ENCODE measurements at regions not wholly inside any gene's neighbourhood (a gene's known extent, or its start where the extent isn't known, plus 50 kb on each side); places are given as distances from the start of the nearest gene placed in this dataset.

DNA sequence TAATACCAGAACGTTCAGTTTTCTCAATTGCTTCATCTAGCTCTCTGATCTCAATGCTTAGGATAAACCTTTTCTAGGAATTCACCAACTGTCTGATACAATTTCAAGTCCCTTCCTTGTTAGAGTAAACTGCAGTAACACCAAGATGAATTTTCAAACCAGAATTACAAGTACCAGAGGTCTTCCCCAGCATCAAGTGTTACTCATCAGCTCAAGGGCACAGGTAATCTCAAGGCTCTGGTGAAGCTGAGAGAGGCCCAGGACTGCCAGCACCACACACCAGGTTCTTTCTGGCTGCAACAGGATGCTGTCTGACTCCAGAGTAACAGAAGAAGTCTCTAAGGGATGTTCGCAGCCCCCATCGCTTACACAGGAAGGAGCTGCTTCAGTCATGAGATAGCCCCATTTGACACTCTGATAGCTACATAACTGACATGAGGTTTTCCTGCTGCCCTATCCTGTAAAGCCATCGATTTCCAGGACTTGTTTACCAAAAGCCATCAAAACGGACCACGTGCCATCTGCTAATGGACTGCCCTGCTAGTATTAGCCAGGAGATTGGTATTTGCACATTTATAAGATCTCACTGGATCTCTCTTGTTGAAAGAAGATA lies 549.4 kb downstream of the UTRN start:
- no peak for DNase-seq (ENCODE audit: low read depth)

GRCh38 chr6:144835322-144835973 lies 550.3 kb downstream of the UTRN start:
- no peak for DNase-seq (ENCODE audit: low read depth)

DNA sequence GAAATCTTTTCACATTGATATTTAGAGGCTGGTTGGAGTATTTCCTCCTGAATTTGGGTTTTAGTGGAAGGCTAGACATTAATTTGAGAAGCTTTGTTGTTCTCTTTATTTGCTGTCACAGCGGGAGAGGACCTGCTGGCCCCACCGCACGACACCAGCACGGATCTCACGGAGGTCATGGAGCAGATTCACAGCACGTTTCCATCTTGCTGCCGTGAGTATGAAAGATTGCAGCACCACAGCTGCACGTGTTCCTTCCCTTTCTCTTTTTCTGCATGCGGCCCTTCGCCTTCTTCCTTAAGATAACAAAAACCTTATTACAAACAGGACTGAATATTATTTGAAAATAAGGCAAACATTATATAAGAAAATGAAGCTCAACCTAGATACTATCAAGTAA lies 555.5 kb downstream of the UTRN start:
- no peak for DNase-seq (ENCODE audit: low read depth)

DNA sequence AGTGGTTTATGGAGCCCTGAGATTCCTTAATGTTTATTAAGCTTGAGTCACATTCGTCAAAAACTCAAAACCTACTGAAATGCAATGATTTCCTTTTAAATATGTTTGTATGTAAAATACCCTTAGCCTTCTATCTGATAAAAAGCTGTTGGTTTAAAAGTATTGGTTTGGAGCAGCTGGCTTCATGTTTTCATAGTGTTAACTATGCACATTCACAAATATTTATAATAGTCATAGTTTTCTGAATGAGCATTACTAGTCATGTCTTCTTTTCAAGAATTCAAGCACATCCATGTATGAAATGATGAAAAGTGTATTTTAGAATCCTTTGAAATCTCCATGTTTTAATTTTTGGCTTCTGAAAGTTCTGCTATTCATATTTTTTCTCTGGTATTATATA lies 558.6 kb downstream of the UTRN start:
- no peak for DNase-seq (ENCODE audit: low read depth)

DNA sequence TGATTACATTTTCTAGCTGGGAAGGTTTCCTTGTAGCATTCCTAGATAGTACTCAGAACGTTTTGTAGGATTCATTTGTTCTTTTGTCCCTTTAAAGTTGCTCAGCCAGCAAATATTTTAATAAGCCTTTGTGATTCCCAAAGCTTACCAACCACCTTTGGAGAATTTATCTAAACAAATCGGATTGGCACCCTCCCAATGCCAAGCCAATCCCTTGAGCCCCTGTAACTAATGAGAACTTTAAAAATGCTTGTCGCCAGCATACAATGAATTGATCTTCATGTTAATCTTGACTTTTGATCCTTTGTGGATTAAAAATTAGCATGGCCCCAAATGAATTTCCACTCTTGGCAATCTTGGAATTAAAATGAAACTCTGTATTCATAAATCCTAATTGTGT lies 559.5 kb downstream of the UTRN start:
- no peak for DNase-seq (ENCODE audit: low read depth)

- DNase-seq (ENCODE audit: low read depth): no peak
These were observed 560.1 kb downstream of the UTRN start for GRCh38 chr6:144845186-144845585.

DNA sequence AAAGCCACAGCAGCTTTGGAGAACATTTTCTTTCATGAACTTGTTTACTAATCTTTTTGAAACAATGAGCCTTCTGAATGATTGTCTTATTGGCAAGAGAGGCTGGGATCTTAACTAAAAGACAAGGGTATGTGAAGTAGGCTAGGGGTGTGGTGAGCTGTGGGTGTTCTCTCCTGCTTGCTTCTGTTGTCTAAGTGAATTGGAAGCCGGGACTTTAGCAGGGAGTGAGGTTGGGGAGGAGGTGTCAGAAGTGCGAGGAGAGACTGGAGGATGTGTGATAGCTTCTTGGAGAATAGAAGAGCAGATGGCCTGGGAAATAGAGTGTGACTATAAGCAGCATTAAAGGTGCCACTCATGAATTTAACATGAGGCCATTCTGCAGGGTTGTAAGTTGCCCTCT lies 562.8 kb downstream of the UTRN start:
- DNase-seq (ENCODE audit: low read depth): no peak

DNA sequence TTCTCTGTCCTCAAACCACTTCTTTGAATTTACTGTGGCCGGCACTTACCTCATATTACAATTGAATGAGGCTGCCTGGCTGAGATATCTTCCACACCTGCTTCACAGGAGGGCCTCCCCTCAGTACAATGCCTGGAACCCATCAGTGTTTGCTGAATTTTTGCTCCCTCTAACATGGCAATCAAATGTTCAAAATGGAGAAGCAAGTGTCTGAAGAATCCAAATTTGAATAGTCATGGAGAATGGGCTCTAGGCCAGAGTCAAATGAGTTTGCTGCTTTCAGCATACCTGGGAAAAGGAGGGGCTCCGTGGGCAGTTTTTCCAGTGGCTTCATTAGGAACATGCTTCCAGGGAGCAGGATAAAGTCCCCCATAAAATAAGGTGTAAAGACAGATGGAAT lies 564.8 kb downstream of the UTRN start:
- no peak for DNase-seq (ENCODE audit: low read depth)

DNA sequence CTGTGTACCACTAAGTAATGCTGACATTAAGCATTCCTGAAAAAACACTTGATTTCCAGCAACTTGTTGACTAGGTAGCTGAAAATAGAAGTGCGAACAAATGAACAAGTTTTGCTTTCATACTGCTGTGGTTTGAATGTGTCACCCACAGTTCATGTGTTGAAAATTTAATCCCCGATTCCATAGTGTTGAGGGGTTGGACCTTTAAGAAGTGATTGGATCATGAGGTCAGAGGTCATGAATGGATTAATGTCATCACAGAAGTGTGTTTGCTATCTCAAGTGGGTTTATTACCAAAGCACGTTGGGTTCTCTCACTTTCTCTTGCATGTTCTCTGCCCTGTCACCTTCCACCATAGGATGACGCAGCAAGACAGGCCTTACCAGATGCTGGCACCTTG lies 568.5 kb downstream of the UTRN start:
- DNase-seq (ENCODE audit: low read depth): no peak

- no peak for DNase-seq (ENCODE audit: low read depth)
These were observed 569.5 kb downstream of the UTRN start for GRCh38 chr6:144854654-144855053.

GRCh38 chr6:144855375-144855774 lies 570.2 kb downstream of the UTRN start:
- DNase-seq (ENCODE audit: low read depth): no peak

GRCh38 chr6:144855812-144856531 lies 570.8 kb downstream of the UTRN start:
- no peak for DNase-seq (ENCODE audit: low read depth)

DNA sequence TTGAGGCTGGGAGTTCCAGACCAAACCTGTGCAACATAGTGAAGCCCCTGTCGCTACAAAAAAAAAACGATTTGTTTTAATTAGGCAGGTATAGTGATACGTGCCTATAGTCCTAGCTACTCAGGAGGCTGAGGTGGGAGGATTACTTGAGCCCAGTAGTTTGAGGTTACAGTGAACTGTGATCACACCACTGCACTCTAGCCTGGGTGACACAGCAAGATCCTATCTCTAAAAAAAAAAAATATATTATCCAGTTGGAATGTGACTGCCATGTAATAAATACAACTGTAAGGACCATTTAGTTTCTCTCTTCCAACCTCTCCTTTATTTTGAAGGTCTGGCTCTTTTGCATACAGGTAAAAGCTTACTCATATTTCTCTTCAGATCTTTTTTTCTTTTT lies 571.5 kb downstream of the UTRN start:
- DNase-seq (ENCODE audit: low read depth): no peak

DNA sequence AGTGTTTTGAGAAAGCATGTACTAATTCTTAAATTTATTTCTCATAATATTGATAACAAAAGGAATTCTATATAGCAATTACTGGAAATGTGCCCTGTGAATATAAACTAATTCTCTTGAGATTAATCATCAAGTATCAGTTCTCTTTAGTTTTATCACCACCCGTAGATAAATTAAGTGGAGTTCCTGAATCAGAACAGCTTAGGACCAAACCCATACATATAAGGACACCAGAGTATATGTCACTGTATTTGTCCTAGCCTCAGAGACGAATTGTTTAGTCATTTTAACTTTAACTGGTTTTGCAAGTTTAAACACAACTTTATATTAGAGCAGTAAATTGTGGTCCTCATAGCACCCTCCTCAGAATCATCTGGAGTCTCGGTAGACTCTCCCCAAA lies 572.0 kb downstream of the UTRN start:
- DNase-seq (ENCODE audit: low read depth): no peak

- DNase-seq (ENCODE audit: low read depth): no peak
These were observed 577.6 kb downstream of the UTRN start for GRCh38 chr6:144862769-144863168.

GRCh38 chr6:144867761-144868160 lies 582.6 kb downstream of the UTRN start:
- DNase-seq (ENCODE audit: low read depth): no peak

DNA sequence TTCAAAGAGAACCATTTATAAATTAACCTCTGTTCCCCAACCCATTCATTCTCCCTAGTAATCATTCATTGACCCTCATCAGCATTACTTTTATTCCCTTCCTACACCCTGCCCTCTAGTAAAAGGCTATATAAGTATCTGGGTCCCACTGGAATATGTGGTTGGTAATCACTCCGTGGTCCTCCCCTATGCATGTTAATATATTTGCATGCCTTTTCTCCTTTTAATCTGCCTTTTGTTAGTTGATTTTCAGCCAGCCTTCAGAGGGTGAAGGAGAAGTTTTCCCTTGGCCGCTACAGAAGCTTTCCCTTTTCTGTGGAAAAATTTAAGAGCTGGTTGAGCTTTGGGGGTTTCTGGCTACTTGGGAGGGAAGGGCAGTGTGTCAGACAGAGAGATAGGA lies 585.6 kb downstream of the UTRN start:
- DNase-seq (ENCODE audit: low read depth): no peak

DNA sequence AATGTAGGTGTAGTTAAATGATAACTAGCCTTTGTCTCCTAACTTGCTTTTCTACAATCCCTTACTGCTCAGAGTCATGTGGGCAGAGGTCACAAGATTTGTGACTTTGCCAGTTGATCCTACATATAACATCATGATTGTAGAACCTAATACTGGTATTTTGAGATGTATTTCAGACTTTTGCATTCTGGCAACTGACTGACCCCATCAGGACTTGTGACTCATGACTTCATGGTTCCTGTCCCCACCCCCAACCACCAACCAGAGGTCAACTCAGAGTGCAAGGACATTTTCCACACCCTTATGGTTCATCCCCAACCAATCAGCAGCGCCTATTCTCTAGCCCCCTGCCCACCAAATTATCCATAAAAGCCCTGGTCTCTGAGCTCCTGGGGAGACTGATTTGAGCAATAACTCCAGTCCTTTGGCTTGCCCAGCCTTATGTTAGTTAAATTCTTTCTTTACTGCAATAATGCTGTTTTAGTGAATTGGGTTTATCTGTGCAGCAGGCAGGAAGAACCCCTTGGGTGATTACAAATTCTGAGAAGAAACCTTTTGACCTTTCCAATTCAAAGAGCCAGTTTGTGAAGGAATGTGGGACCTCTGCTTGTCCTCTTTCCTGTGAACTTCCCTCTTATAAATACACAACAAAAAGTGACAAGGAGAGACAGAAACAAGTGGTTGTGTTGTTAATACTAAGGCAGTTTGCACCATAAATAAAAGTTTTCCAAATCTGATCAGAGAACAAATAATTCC lies 588.7 kb downstream of the UTRN start:
- DNase-seq (ENCODE audit: low read depth): no peak

- DNase-seq (ENCODE audit: low read depth): no peak
These were observed 591.6 kb downstream of the UTRN start for GRCh38 chr6:144876689-144877088.

GRCh38 chr6:144877118-144877517 lies 592.0 kb downstream of the UTRN start:
- no peak for DNase-seq (ENCODE audit: low read depth)

DNA sequence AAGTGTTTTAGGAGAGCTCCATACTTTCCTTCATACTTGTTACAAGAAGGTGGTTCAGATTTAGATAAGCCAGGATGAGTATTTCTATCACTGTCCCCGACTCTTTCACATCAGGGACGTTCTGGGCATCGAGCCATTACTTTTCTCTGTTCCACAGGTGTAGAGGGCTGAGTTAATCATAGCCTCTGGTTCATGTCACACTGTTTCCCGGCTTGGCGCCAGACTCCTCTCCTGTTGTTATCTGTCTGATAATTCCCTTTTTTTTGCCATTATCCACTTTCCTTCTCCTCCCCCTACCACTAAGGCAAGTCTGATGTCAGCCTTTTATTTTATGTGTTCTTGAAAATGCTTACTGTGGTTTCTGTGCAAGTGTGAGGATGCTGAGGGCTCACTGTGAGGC lies 593.4 kb downstream of the UTRN start:
- no peak for DNase-seq (ENCODE audit: low read depth)

DNA sequence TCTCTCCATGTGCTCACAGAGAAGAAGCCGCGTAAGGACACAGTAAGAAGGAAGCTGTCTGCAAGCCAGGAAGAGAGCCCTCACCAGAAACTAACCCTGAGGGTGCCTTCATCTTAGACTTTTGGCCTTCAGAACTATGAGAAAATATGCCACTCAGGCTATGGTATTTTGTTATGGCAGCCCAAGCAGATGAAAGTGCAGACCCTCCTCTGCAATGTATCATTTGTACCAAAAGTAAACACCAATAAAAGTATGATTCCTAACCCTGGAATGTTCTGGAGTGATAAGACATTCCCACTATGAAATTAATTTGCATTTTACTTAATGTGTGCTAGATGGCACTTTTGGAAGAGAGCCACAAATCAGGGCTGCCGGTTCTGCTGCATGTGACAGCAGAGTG lies 594.3 kb downstream of the UTRN start:
- DNase-seq (ENCODE audit: low read depth): no peak

- DNase-seq (ENCODE audit: low read depth): no peak
These were observed 597.3 kb downstream of the UTRN start for GRCh38 chr6:144882425-144882824.

Data from T follicular helper cell (primary cell).